Ovary (tissue), 3 donors: ENCODE measurements at regions not wholly inside any gene's neighbourhood (a gene's known extent, or its start where the extent isn't known, plus 50 kb on each side); places are given as distances from the start of the nearest gene placed in this dataset.

Experiments used
- EP300 ChIP-seq: sonication (generic); formaldehyde crosslinking; IDR thresholded peaks from one replicate; pipeline ENCODE4 v1.6.1; 2017; ENCODE audit warnings: antibody characterized with exemption
- POLR2A ChIP-seq: fragments of 450-650 bp; IDR thresholded peaks from one replicate; pipeline ENCODE4 v1.6.1; 2017; ENCODE audit warnings: antibody characterized with exemption, mild to moderate bottlenecking, moderate library complexity
- TF ChIP-seq, protein P1 (sequence below), 3 donors: fragments of 450-650 bp in 2 of 3; fragments of 200-600 bp in 1 of 3; IDR thresholded peaks; one replicate each; pipeline versions ENCODE4 v1.5.1 to v1.8.0; 2016 to 2022; ENCODE audit warnings: antibody characterized with exemption in 3 of 3, mild to moderate bottlenecking in 1 of 3
- donor health status: DM: no; HTN: no; CAD: no.

DNA sequence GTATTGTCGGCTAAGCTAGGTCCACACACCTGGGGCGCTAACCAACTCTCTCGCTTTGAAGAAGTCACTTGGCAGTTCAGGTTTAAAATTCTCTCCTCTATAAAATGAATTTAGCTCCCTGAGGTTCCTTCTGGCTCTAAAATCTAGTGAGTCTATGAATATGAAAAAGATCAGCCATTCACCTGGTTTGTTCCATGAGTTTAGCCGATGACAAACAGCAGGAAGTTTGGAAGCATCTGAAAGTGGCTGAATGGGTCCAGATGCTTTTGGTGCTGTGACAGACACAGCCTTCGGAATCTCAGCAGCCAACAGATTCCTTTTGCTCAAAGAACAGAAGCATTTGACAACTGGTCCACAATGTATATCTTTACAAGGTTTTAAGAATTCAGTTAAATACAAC lies 73.4 kb upstream of the FOXN3 start:
- TF ChIP-seq POLR2A: no peak
- TF ChIP-seq, protein P1, sequence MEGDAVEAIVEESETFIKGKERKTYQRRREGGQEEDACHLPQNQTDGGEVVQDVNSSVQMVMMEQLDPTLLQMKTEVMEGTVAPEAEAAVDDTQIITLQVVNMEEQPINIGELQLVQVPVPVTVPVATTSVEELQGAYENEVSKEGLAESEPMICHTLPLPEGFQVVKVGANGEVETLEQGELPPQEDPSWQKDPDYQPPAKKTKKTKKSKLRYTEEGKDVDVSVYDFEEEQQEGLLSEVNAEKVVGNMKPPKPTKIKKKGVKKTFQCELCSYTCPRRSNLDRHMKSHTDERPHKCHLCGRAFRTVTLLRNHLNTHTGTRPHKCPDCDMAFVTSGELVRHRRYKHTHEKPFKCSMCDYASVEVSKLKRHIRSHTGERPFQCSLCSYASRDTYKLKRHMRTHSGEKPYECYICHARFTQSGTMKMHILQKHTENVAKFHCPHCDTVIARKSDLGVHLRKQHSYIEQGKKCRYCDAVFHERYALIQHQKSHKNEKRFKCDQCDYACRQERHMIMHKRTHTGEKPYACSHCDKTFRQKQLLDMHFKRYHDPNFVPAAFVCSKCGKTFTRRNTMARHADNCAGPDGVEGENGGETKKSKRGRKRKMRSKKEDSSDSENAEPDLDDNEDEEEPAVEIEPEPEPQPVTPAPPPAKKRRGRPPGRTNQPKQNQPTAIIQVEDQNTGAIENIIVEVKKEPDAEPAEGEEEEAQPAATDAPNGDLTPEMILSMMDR (IDR thresholded peaks at IDR 0.05): no peak
- TF ChIP-seq EP300: no peak
